Upper lobe of left lung (tissue), 6 donors: ENCODE measurements at regions not wholly inside any gene's neighbourhood (a gene's known extent, or its start where the extent isn't known, plus 50 kb on each side); places are given as distances from the start of the nearest gene placed in this dataset.

Experiments used
- ATAC-seq, 2 donors: fragments of 200-7000 bp; cut with Tn5 transposase; one replicate each; pipeline ENCODE4 v1.9.1; 2022; ENCODE audit warnings: mild to moderate bottlenecking in 2 of 2, moderate library complexity in 2 of 2; ENCODE audit not compliant: low FRiP score in 2 of 2
- DNase-seq, 2 donors: peaks; one replicate each; pipeline ENCODE4 v3.0.0-alpha.2; 2019 to 2020
- H3K27ac ChIP-seq, 4 donors: fragments of 200-600 bp; sonication (generic); one replicate each; pipeline ENCODE4 v1.5.1; 2016 to 2019
- H3K27me3 ChIP-seq, 4 donors: fragments of 200-600 bp; sonication (generic); one replicate each; pipeline ENCODE4 v1.5.1; 2017 to 2019
- H3K36me3 ChIP-seq, 4 donors: fragments of 200-600 bp; sonication (generic); one replicate each; pipeline ENCODE4 v1.5.1; 2016 to 2019
- H3K4me1 ChIP-seq, 4 donors: fragments of 200-600 bp; sonication (generic); one replicate each; pipeline ENCODE4 v1.5.1; 2018 to 2019
- H3K4me3 ChIP-seq, 4 donors: fragments of 200-600 bp; sonication (generic); one replicate each; pipeline ENCODE4 v1.5.1; 2017 to 2019; ENCODE audit warnings: mild to moderate bottlenecking in 2 of 4, moderate library complexity in 1 of 4
- H3K9me3 ChIP-seq, 4 donors: fragments of 200-600 bp; sonication (generic); one replicate each; pipeline ENCODE4 v1.5.1; 2018 to 2019
- CTCF ChIP-seq, 6 experiments: fragments of 450-650 bp in 4 of 6; fragments of 200-600 bp in 2 of 6; sonication (generic) in 2 of 6; IDR thresholded peaks; one replicate each; pipeline ENCODE4 v1.5.1; 2016 to 2019; ENCODE audit warnings: antibody characterized with exemption in 6 of 6
- EP300 ChIP-seq, 4 donors: sonication (generic); formaldehyde crosslinking; IDR thresholded peaks; one replicate each; pipeline ENCODE4 v1.5.1; 2017; ENCODE audit warnings: antibody characterized with exemption in 4 of 4, control low read depth in 2 of 4
- POLR2A ChIP-seq, 4 donors: fragments of 450-650 bp; IDR thresholded peaks; one replicate each; pipeline ENCODE4 v1.5.1; 2016 to 2017; ENCODE audit warnings: antibody characterized with exemption in 4 of 4, mild to moderate bottlenecking in 2 of 4
- POLR2AphosphoS5 ChIP-seq, 2 donors: sonication (generic); formaldehyde crosslinking; IDR thresholded peaks; one replicate each; pipeline ENCODE4 v1.5.1; 2017; ENCODE audit warnings: antibody characterized with exemption in 2 of 2
- WGBS, 2 donors: methylation state at CpG; one replicate each; pipeline ENCODE4 v1.1.5; 2017 to 2018; 5-methylcytosine and 5-hydroxymethylcytosine counted together
- donor health status: DM: no; HTN: no; CAD: no; lungs with moderate emphysema.
- donor health status: DM: no; HTN: yes; CAD: no; lungs with severe emphysema.

GRCh38 chr1:208923456-208923855 is 660.1 kb upstream of the CAMK1G start:
- Histone ChIP-seq H3K4me1 (no peaks in the 10 kb centered on the region), H3K36me3 (no peaks in the 10 kb centered on the region), H3K9me3 (no peaks in the 10 kb centered on the region), H3K27ac (no peak overlapping the region), H3K4me3 (no peak overlapping the region), H3K27me3 (no peaks in the 10 kb centered on the region)
- DNase-seq (no peak), ATAC-seq (no peak)
- WGBS, 2 donors, result 80% methylated on average over 2 of the region's 2 CpGs
- TF ChIP-seq CTCF (IDR thresholded peaks at IDR 0.05) (no peak), EP300 (IDR thresholded peaks at IDR 0.05) (no peak), POLR2AphosphoS5 (IDR thresholded peaks at IDR 0.05) (no peak), POLR2A (IDR thresholded peaks at IDR 0.05) (no peak)

- ATAC-seq (no peak), DNase-seq (no peak)
- no peaks in the 10 kb centered on the region for H3K9me3 ChIP-seq
- TF ChIP-seq CTCF (IDR thresholded peaks at IDR 0.05) (no peak), POLR2A (IDR thresholded peaks at IDR 0.05) (no peak), POLR2AphosphoS5 (IDR thresholded peaks at IDR 0.05) (no peak), EP300 (IDR thresholded peaks at IDR 0.05) (no peak)
- no peaks in the 10 kb centered on the region for H3K36me3 ChIP-seq
- H3K27ac ChIP-seq, result no peak overlapping the region
- 51 to 56% methylated on average over 6 of the region's 6 CpGs for WGBS, 2 donors
- no peaks in the 10 kb centered on the region for H3K27me3 ChIP-seq
- no peaks in the 10 kb centered on the region for H3K4me1 ChIP-seq
- no peak overlapping the region for H3K4me3 ChIP-seq
These were observed 659.4 kb upstream of the CAMK1G start for GRCh38 chr1:208923946-208924720.

- DNase-seq (no peak), ATAC-seq (no peak)
- H3K36me3 ChIP-seq, result no peaks in the 10 kb centered on the region
- no peak for TF ChIP-seq CTCF (IDR thresholded peaks at IDR 0.05)
- no peaks in the 10 kb centered on the region for H3K4me1 ChIP-seq
- H3K9me3 ChIP-seq, result no peaks in the 10 kb centered on the region
- no peaks in the 10 kb centered on the region for H3K27me3 ChIP-seq
- no peak overlapping the region for H3K4me3 ChIP-seq
- H3K27ac ChIP-seq, result no peak overlapping the region
- WGBS, 2 donors, result 35 to 41% methylated on average over 5 of the region's 5 CpGs
These were observed 658.6 kb upstream of the CAMK1G start for GRCh38 chr1:208924928-208925327.

- H3K9me3 ChIP-seq, result no peaks in the 10 kb centered on the region
- DNase-seq (no peak), ATAC-seq (no peak)
- H3K27me3 ChIP-seq, result no peaks in the 10 kb centered on the region
- WGBS, 2 donors, result 87 to 90% methylated on average over 5 of the region's 5 CpGs
- no peaks in the 10 kb centered on the region for H3K36me3 ChIP-seq
- H3K27ac ChIP-seq, result no peak overlapping the region
- no peak for TF ChIP-seq POLR2AphosphoS5 (IDR thresholded peaks at IDR 0.05)
- no peak for TF ChIP-seq EP300 (IDR thresholded peaks at IDR 0.05)
- TF ChIP-seq CTCF (IDR thresholded peaks at IDR 0.05), result no peak
- no peak for TF ChIP-seq POLR2A (IDR thresholded peaks at IDR 0.05)
- H3K4me3 ChIP-seq, result no peak overlapping the region
- H3K4me1 ChIP-seq, result no peaks in the 10 kb centered on the region
These were observed 655.0 kb upstream of the CAMK1G start for GRCh38 chr1:208928349-208929010.

- TF ChIP-seq EP300 (IDR thresholded peaks at IDR 0.05), result no peak
- TF ChIP-seq POLR2A (IDR thresholded peaks at IDR 0.05), result no peak
- no peak for TF ChIP-seq POLR2AphosphoS5 (IDR thresholded peaks at IDR 0.05)
- TF ChIP-seq CTCF (IDR thresholded peaks at IDR 0.05), result no peak
- Histone ChIP-seq H3K9me3 (no peaks in the 10 kb centered on the region), H3K27ac (no peak overlapping the region), H3K4me3 (no peak overlapping the region), H3K36me3 (no peaks in the 10 kb centered on the region), H3K27me3 (no peaks in the 10 kb centered on the region), H3K4me1 (no peaks in the 10 kb centered on the region)
- DNase-seq, result no peak
- 50 to 62% methylated on average over 3 of the region's 3 CpGs for WGBS, 2 donors
- no peak for ATAC-seq
These were observed 653.9 kb upstream of the CAMK1G start for GRCh38 chr1:208929575-208929974.
